Neural progenitor cell (in vitro differentiated cells): ENCODE measurements at regions not wholly inside any gene's neighbourhood (a gene's known extent, or its start where the extent isn't known, plus 50 kb on each side); places are given as distances from the start of the nearest gene placed in this dataset.

Experiments used
- EZH2 ChIP-seq: fragments of 200-600 bp; sonication (generic); IDR thresholded peaks from 2 replicates; pipeline ENCODE4 v1.6.1; 2017; ENCODE audit warnings: antibody characterized with exemption, mild to moderate bottlenecking, moderate library complexity
- EZH2phosphoT487 ChIP-seq: fragments of 200-600 bp; sonication (generic); IDR thresholded peaks from 2 replicates; pipeline ENCODE4 v1.6.1; 2017; ENCODE audit warnings: antibody characterized with exemption
- TF ChIP-seq, protein P1 (sequence below): fragments of 200-600 bp; sonication (generic); IDR thresholded peaks from 2 replicates; pipeline ENCODE4 v1.5.1; 2017; ENCODE audit warnings: antibody characterized with exemption, mild to moderate bottlenecking

DNA sequence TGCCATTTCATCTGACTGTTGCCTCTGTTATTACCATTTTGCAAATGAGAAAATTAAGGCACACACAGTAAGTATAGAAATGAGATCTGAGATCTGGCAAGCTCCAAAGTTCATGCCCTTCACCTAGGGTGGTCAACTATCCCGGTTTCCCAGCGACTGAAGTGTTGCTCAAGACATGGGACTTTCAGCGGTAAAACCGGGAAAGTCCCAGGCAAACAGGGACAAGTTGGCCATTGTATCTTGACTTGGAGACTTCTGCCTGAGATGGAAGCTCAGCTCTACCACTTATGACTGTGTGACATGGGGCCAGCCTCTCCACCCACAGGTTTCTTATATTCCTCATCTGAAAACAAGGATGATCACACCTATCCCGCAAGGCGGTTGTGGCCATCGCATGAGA is 55.6 kb upstream of the TPM1 start:
- TF ChIP-seq, protein P1, sequence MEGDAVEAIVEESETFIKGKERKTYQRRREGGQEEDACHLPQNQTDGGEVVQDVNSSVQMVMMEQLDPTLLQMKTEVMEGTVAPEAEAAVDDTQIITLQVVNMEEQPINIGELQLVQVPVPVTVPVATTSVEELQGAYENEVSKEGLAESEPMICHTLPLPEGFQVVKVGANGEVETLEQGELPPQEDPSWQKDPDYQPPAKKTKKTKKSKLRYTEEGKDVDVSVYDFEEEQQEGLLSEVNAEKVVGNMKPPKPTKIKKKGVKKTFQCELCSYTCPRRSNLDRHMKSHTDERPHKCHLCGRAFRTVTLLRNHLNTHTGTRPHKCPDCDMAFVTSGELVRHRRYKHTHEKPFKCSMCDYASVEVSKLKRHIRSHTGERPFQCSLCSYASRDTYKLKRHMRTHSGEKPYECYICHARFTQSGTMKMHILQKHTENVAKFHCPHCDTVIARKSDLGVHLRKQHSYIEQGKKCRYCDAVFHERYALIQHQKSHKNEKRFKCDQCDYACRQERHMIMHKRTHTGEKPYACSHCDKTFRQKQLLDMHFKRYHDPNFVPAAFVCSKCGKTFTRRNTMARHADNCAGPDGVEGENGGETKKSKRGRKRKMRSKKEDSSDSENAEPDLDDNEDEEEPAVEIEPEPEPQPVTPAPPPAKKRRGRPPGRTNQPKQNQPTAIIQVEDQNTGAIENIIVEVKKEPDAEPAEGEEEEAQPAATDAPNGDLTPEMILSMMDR = no peak
- no peak for TF ChIP-seq EZH2
- no peak for TF ChIP-seq EZH2phosphoT487
